NAMALWA (cell line): ENCODE measurements at regions not wholly inside any gene's neighbourhood (a gene's known extent, or its start where the extent isn't known, plus 50 kb on each side); places are given as distances from the start of the nearest gene placed in this dataset.
A peak's percentile ranks its signal among the peaks of the same experiment; 100 is the strongest.

Experiments
- DNase-seq: peaks from one replicate; pipeline ENCODE4 v3.0.0-alpha.2; 2015; ENCODE audit warnings: low spot score

- no peak for DNase-seq
Measured at GRCh38 chr7:155202106-155202871, 95.4 kb upstream of the INSIG1 start.

DNA sequence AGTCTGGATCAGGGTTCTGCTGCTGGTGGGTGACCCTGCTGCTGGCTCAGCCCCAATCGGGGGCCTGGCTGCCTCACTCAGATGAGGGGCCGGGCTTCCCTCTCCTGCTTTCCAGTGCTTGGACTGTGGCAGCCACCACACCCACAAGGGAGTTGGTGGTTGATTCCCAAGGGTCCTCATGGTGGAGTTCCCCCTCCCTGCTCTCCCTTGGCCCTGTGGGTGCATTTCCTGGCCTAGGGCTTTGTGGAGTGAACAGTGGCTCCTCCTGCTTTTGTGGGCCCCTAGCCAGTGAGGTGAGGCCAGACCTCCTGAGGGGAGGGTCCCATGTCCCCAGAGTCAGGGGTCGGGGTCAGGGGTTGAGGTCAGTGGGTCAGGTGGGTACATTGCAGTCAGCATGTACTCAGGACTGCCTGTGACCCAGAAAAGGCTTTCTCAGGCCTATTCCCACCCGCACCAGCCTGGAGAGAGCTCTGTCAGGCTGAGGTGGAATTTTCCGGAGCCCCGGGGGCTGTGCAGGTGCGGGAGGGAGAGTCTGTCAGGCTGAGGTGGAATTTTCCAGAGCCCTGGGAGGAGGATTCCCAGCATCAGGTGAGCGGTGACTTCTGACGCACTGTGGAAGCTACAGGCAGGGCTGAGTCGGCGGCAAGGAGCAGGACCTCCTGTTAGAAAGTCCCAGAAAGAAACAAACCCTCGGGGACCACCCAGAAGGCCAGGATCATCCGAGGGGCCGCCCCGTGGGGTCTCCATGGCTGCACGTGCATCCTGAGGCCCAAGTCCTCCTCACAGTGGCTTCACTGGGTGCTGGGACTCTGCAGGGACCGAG lies 94.4 kb upstream of the INSIG1 start:
- DNase-seq, result no peak

- DNase-seq, result no peak
Measured at GRCh38 chr7:155203882-155204691, 93.6 kb upstream of the INSIG1 start.

GRCh38 chr7:155204744-155205367 lies 92.8 kb upstream of the INSIG1 start:
- DNase-seq, result no peak

DNA sequence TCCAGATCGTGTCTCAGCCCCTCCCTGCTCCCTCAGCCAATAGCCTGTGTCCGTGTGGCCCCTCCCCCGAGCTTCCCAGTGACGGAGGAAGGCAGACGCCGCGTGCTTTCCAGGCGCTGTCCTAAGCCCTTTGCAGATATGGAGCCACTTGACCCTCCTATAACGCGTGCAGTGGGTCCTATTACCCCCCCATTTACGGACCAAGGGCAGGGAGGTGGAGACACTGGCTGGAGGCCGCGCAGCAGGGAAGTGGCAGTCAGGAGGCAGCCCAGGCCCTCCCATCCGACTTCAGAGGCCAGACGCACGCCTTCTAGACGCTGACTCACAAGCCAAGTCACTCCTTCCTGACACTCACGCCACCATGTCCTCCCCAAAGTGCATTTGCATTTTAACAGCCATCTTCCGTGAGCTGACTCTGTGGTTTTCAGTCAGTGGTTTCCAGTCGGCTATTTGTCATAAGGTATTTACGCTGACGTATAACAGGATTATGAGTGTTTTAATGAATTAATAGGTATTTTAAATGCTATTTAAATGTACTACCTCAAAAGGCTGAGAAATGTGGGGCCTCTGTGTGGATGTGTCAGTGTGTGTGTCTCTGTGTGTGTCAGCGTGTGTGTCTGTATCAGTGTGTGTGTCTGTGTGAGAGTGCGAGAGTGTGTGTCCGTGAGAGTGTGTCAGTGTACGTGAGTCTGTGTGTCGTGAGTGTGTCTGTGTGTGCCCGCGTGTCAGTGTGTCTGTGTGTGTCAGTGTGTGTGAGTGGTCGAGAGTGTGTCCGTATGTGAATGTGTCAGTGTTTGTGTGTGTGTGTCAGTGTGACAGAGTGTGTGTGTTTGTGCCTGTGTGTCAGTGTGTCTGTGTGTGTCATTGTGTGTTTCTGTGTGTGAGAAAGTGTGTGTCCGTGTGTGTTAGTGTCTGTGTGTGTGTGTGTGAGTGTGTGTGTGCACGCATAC lies 92.0 kb upstream of the INSIG1 start:
- DNase-seq, result peak; percentile 99

DNA sequence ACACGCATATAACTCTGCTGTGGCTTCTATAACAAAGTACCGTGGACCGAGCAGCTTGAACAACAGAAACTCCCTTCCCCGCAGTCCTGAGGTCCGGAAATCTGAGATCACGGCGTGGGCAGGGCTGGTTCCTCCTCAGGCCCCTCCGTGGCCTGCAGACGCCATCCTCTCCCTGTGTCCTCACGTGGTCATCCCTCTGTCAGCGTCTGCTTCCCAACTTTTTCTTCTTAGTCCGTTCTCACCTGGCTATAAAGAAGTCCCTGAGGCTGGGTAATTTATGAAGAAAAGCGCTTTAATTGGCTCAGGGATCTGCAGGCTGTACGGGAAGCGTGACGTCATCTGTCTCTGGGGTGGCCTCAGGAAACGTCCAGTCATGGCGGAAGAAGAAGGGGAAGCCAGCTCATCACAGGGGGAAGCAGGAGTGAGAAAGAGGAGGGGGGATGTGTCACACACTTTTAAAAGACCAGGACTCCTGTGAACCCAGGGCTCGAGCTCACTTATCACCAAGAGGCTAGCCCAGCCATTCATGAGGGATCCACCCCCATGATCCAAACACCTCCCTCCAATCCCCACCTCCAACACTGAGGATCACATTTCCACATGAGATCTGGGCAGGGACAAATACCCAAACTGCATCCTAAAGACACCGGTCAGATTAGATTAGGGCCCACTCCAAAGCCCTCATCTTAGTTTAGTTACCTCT lies 91.2 kb upstream of the INSIG1 start:
- peak; percentile 91 for DNase-seq

DNA sequence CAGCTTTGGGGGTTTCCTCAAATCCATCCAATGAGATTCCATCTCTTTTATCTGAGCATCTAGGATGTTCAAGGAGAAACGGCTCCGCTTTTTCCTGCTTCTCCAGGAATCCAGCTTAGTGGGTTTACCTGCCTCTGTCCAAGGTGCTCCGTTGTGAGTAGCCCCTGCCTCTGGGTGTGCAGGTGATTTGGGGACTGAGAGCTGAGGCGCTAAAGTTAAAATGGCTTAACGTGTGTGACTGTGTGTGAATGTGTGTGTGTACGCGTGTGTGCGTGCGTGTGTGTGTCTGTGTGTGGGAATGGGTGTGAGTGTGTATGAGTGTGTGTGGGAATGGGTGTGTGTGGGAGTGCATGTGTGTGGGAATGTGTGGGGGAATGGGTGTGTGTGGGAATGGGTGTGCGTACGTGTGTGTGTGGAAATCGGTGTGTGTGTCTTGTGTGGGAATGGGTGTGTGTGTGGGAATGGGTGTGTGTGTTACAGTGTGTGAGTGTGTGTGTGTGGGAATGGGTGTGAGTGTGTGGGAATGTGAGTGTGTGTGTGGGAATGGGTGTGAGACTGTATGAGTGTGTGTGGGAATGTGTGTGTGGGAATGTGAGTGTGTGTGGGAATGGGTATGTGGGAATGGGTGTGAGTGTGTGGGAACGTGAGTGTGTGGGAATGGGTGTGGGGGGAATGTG lies 90.2 kb upstream of the INSIG1 start:
- no peak for DNase-seq

GRCh38 chr7:155208681-155209477 lies 88.8 kb upstream of the INSIG1 start:
- peak; percentile 31 for DNase-seq

GRCh38 chr7:155209478-155210319 lies 88.0 kb upstream of the INSIG1 start:
- no peak for DNase-seq

- DNase-seq, result no peak
Measured at GRCh38 chr7:155210356-155210755, 87.3 kb upstream of the INSIG1 start.

DNA sequence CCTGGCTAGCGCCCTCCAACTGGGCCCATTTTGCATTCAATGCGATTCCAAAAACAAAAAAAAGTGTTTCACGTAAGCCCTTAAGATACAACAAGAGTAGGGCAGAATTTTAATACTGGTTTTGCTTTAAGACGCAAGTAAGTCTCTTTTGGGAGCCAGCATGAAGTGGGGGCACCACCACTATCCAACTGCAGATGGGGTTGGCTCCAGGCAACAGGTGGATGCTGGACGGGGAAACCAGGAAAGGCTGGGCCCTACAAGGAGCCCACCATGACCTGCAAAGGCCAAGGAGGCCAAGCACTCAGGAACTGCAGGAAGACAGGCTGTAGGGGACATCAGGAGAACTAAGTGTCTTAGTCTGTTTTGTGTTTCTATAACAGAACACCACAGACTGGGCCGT lies 86.5 kb upstream of the INSIG1 start:
- no peak for DNase-seq

DNA sequence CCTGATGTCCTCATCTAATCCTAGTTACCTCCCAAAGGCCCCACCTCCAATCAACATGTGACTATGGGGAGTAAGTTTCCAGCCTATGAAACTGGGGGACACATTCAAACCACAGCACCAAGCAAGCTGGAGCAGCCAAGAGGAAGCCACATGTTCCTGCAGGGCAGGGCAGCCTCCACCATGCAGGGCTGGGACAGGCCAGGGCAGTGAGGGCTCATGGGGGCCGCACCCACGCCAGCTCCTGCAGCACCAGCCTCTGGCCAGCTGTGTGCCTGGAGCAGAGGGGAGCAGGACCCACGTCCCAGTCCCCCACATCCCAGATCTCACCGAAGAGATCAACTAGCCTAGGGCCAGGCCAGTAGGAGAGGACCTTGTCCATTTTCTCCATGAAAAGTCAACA lies 85.9 kb upstream of the INSIG1 start:
- no peak for DNase-seq

GRCh38 chr7:155212301-155213015 lies 85.2 kb upstream of the INSIG1 start:
- no peak for DNase-seq

DNA sequence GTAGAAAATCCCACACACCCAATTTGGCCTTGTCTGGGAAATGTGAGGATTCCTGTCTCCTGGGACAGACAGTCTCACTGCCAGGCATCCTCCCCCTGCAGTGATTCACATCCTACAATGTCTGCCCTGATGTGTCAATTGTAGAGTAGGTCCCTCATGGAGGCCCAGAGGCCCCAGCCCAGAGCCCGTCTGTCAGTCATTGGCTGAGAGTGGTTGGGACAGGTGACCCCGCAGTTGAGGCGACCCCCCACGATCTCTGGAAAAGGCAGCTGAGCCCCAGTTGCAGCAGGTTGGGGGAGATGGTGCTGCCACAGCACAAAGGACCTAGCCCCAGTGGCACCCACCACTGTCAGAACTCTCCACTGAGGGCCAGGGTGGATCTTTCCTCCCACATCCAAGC lies 84.3 kb upstream of the INSIG1 start:
- DNase-seq, result no peak

- no peak for DNase-seq
Measured at GRCh38 chr7:155213955-155214740, 83.5 kb upstream of the INSIG1 start.

GRCh38 chr7:155215576-155216325 lies 81.9 kb upstream of the INSIG1 start:
- no peak for DNase-seq
